Trophoblast cell (in vitro differentiated cells and primary cell): ENCODE measurements at regions not wholly inside any gene's neighbourhood (a gene's known extent, or its start where the extent isn't known, plus 50 kb on each side); places are given as distances from the start of the nearest gene placed in this dataset.
"Not testable (repeated sequence)": the region's sequence is repeated elsewhere in the genome, so short reads cannot be mapped to it uniquely, and the experiment has no call there.

Source experiments
- DNase-seq, 2 donors: peaks; one replicate each; pipeline ENCODE4 v3.0.0-alpha.2; 2016
- H2AFZ ChIP-seq: 2 replicates; pipeline ENCODE4 v1.6.1; 2013; ENCODE audit warnings: low read length, moderate library complexity, mild to moderate bottlenecking; ENCODE audit not compliant: insufficient read depth, poor library complexity
- H2AK5ac ChIP-seq: 2 replicates; pipeline ENCODE4 v1.6.1; 2013; ENCODE audit warnings: mild to moderate bottlenecking, low read length
- H2BK120ac ChIP-seq: 2 replicates; pipeline ENCODE4 v1.6.1; 2013; ENCODE audit warnings: low read length, mild to moderate bottlenecking, moderate library complexity; ENCODE audit not compliant: insufficient read depth, poor library complexity
- H2BK12ac ChIP-seq: 2 replicates; pipeline ENCODE4 v1.6.1; 2013; ENCODE audit warnings: mild to moderate bottlenecking, low read length, moderate library complexity
- H2BK5ac ChIP-seq: 2 replicates; pipeline ENCODE4 v1.6.1; 2013; ENCODE audit warnings: low read length, low read depth, moderate library complexity, mild to moderate bottlenecking; ENCODE audit not compliant: poor library complexity
- H3K14ac ChIP-seq: 2 replicates; pipeline ENCODE4 v1.6.1; 2013; ENCODE audit warnings: mild to moderate bottlenecking, low read length
- H3K18ac ChIP-seq: 2 replicates; pipeline ENCODE4 v1.6.1; 2013; ENCODE audit warnings: mild to moderate bottlenecking, low read length
- H3K23ac ChIP-seq: 2 replicates; pipeline ENCODE4 v1.6.1; 2013; ENCODE audit warnings: low read length
- H3K27ac ChIP-seq: 2 replicates; pipeline ENCODE4 v1.5.1; 2013; ENCODE audit warnings: low read depth, mild to moderate bottlenecking, inconsistent platforms, low read length, moderate library complexity
- H3K27me3 ChIP-seq: 2 replicates; pipeline ENCODE4 v1.6.1; 2013; ENCODE audit warnings: inconsistent platforms, mild to moderate bottlenecking, low read length, moderate library complexity; ENCODE audit not compliant: insufficient read depth
- H3K36me3 ChIP-seq, 2 experiments: 1 replicate in 1 of 2; 2 replicates in 1 of 2; pipeline ENCODE4 v1.6.1; 2013; ENCODE audit warnings: low read length in 2 of 2, mild to moderate bottlenecking in 2 of 2, moderate library complexity in 1 of 2; ENCODE audit not compliant: insufficient read depth in 2 of 2, control insufficient read depth in 1 of 2
- H3K4ac ChIP-seq: 2 replicates; pipeline ENCODE4 v1.6.1; 2013; ENCODE audit warnings: low read depth, mild to moderate bottlenecking, low read length, moderate library complexity
- H3K4me1 ChIP-seq, 2 experiments: 1 replicate in 1 of 2; 2 replicates in 1 of 2; pipeline ENCODE4 v1.6.1; 2013; ENCODE audit warnings: low read length in 2 of 2, mild to moderate bottlenecking in 2 of 2, moderate library complexity in 1 of 2; ENCODE audit not compliant: insufficient read depth in 2 of 2, control insufficient read depth in 1 of 2
- H3K4me2 ChIP-seq: 2 replicates; pipeline ENCODE4 v1.6.1; 2013; ENCODE audit warnings: inconsistent platforms, mild to moderate bottlenecking, low read length, moderate library complexity
- H3K4me3 ChIP-seq: 2 replicates; pipeline ENCODE4 v1.5.1; 2013; ENCODE audit warnings: mild to moderate bottlenecking, low read depth, low read length, inconsistent platforms
- H3K79me1 ChIP-seq: one replicate; pipeline ENCODE4 v1.6.1; 2013; ENCODE audit warnings: low read length
- H3K79me2 ChIP-seq: 2 replicates; pipeline ENCODE4 v1.6.1; 2013; ENCODE audit warnings: low read length, mild to moderate bottlenecking; ENCODE audit not compliant: control insufficient read depth, insufficient read depth, poor library complexity
- H3K9ac ChIP-seq: 2 replicates; pipeline ENCODE4 v1.6.1; 2013; ENCODE audit warnings: mild to moderate bottlenecking, low read length
- H3K9me3 ChIP-seq: 2 replicates; pipeline ENCODE4 v1.6.1; 2013; ENCODE audit warnings: low read depth, mild to moderate bottlenecking, control low read depth, inconsistent platforms, low read length; ENCODE audit not compliant: insufficient read depth
- H4K12ac ChIP-seq: 2 replicates; pipeline ENCODE4 v1.6.1; 2013; ENCODE audit warnings: low read depth, mild to moderate bottlenecking, low read length, moderate library complexity
- H4K8ac ChIP-seq: 2 replicates; pipeline ENCODE4 v1.6.1; 2013; ENCODE audit warnings: low read depth, mild to moderate bottlenecking, low read length, moderate library complexity
- H4K91ac ChIP-seq: one replicate; pipeline ENCODE4 v1.6.1; 2013; ENCODE audit warnings: low read depth, mild to moderate bottlenecking, low read length, moderate library complexity
- WGBS: extraction: QIAGEN DNeasy Blood & Tissue Kit; methylation state at CpG from one replicate; pipeline ENCODE4 v1.1.7; 2013; ENCODE audit warnings: missing lambda C conversion rate; ENCODE audit not compliant: insufficient read length, insufficient coverage; ENCODE audit errors: extremely low coverage; 5-methylcytosine and 5-hydroxymethylcytosine counted together

- not testable (repeated sequence) for H3K79me1 ChIP-seq, H3K79me2 ChIP-seq, H2AK5ac ChIP-seq, H4K91ac ChIP-seq, H3K23ac ChIP-seq, H3K4me3 ChIP-seq, H3K9me3 ChIP-seq, H3K18ac ChIP-seq, H2BK5ac ChIP-seq, H3K27me3 ChIP-seq, H3K4ac ChIP-seq, H3K27ac ChIP-seq, H3K14ac ChIP-seq, H2BK12ac ChIP-seq, H4K8ac ChIP-seq, H4K12ac ChIP-seq, H3K36me3 ChIP-seq, H2AFZ ChIP-seq, H3K4me2 ChIP-seq, H3K9ac ChIP-seq, H2BK120ac ChIP-seq, H3K4me1 ChIP-seq, DNase-seq
- WGBS: no CpG with 5 or more reads among the region's 29 CpGs
These were observed 65.1 kb upstream of the ROPN1B start for GRCh38 chr3:125903780-125904455.

- not testable (repeated sequence) for H3K36me3 ChIP-seq, H2AFZ ChIP-seq, H3K18ac ChIP-seq, H3K4me3 ChIP-seq, DNase-seq, H3K9ac ChIP-seq, H3K14ac ChIP-seq, H3K4me2 ChIP-seq, H3K23ac ChIP-seq, H2BK5ac ChIP-seq, H3K27ac ChIP-seq, H2AK5ac ChIP-seq, H4K12ac ChIP-seq, H3K79me2 ChIP-seq, H4K91ac ChIP-seq, H3K4me1 ChIP-seq, H2BK12ac ChIP-seq, H2BK120ac ChIP-seq, H3K79me1 ChIP-seq, H3K4ac ChIP-seq, H3K9me3 ChIP-seq, H4K8ac ChIP-seq, H3K27me3 ChIP-seq
- no CpG with 5 or more reads among the region's 5 CpGs for WGBS
These were observed 61.7 kb upstream of the ROPN1B start for GRCh38 chr3:125907279-125907678.

- DNase-seq, H4K8ac ChIP-seq, H2BK120ac ChIP-seq, H3K79me1 ChIP-seq, H3K27me3 ChIP-seq, H3K9me3 ChIP-seq, H3K23ac ChIP-seq, H2AFZ ChIP-seq, H3K4ac ChIP-seq, H3K27ac ChIP-seq, H3K79me2 ChIP-seq, H4K12ac ChIP-seq, H2BK5ac ChIP-seq, H4K91ac ChIP-seq, H3K4me2 ChIP-seq, H3K9ac ChIP-seq, H3K14ac ChIP-seq, H3K36me3 ChIP-seq, H2AK5ac ChIP-seq, H3K4me3 ChIP-seq, H3K4me1 ChIP-seq, H2BK12ac ChIP-seq, H3K18ac ChIP-seq: not testable (repeated sequence)
- no CpG with 5 or more reads among the region's 6 CpGs for WGBS
These were observed 58.1 kb upstream of the ROPN1B start for GRCh38 chr3:125910851-125911250.

GRCh38 chr3:125914608-125915436 lies 54.2 kb upstream of the ROPN1B start:
- not testable (repeated sequence) for H3K14ac ChIP-seq, H3K79me2 ChIP-seq, H3K23ac ChIP-seq, H4K8ac ChIP-seq, H2AFZ ChIP-seq, H3K27ac ChIP-seq, H4K12ac ChIP-seq, H3K4me1 ChIP-seq, H3K79me1 ChIP-seq, H2BK12ac ChIP-seq, H3K18ac ChIP-seq, H3K36me3 ChIP-seq, H3K27me3 ChIP-seq, H3K9ac ChIP-seq, H2BK120ac ChIP-seq, H4K91ac ChIP-seq, H3K9me3 ChIP-seq, H2BK5ac ChIP-seq, H3K4ac ChIP-seq, H2AK5ac ChIP-seq
- peak in 1 of 2 donors; percentile 39 for DNase-seq
- peak overlapping the region; percentile 70 for H3K4me3 ChIP-seq
- peak overlapping the region; percentile 69 for H3K4me2 ChIP-seq
- no CpG with 5 or more reads among the region's 14 CpGs for WGBS
